WTC11 (cell line): ENCODE measurements at regions not wholly inside any gene's neighbourhood (a gene's known extent, or its start where the extent isn't known, plus 50 kb on each side); places are given as distances from the start of the nearest gene placed in this dataset.

ENCODE experiments used
- ATAC-seq: fragments of 200-7000 bp; cut with Tn5 transposase; 2 replicates; pipeline ENCODE4 v1.10.0; 2021; ENCODE audit warnings: mild to moderate bottlenecking, moderate library complexity
- CTCF ChIA-PET: fragments of 300-600 bp; sonication (Branson Sonifier 250); formaldehyde crosslinking; loops from one replicate; lab custom pipeline; 2021; ENCODE audit warnings: antibody characterized with exemption; lab: Charles Lee
- POLR2A ChIA-PET: fragments of 350-600 bp; sonication (Branson Sonifier 250); formaldehyde crosslinking; loops from one replicate; lab custom pipeline; 2021; ENCODE audit warnings: antibody characterized with exemption; lab: Charles Lee
- DNase-seq: peaks from one replicate; pipeline ENCODE4 v3.0.0; 2021; ENCODE audit warnings: low spot score
- H3K27ac Mint-ChIP-seq: 2 replicates; pipeline ENCODE4 v1.8.0; 2021; ENCODE audit warnings: mixed read lengths
- H3K27me3 Mint-ChIP-seq: 2 replicates; pipeline ENCODE4 v1.8.0; 2021; ENCODE audit warnings: low read depth, mild to moderate bottlenecking, moderate library complexity, mixed read lengths
- H3K36me3 Mint-ChIP-seq: 2 replicates; pipeline ENCODE4 v1.8.0; 2021; ENCODE audit warnings: mixed read lengths
- H3K4me1 Mint-ChIP-seq: 2 replicates; pipeline ENCODE4 v1.8.0; 2022; ENCODE audit warnings: mixed read lengths
- H3K4me3 Mint-ChIP-seq: 2 replicates; pipeline ENCODE4 v1.8.0; 2021; ENCODE audit warnings: mild to moderate bottlenecking, moderate library complexity, mixed read lengths
- H3K9me3 Mint-ChIP-seq: 2 replicates; pipeline ENCODE4 v1.8.0; 2021; ENCODE audit warnings: mixed read lengths
- E2F1 ChIP-seq: sonication (generic); formaldehyde crosslinking; IDR thresholded peaks from 2 replicates; pipeline ENCODE4 v1.8.0; 2022; ENCODE audit warnings: mild to moderate bottlenecking, missing genetic modification reagents
- IRF2 ChIP-seq: sonication (generic); formaldehyde crosslinking; IDR thresholded peaks from 2 replicates; pipeline ENCODE4 v1.8.0; 2022; ENCODE audit warnings: low read depth, missing genetic modification reagents, borderline replicate concordance
- JAZF1 ChIP-seq: fragments of 250-450 bp; sonication (Bioruptor Pico); IDR thresholded peaks from 2 replicates; pipeline ENCODE4 v1.9.0; 2021; ENCODE audit warnings: moderate library complexity, mild to moderate bottlenecking, inconsistent platforms
- JUN ChIP-seq: sonication (generic); formaldehyde crosslinking; IDR thresholded peaks from 2 replicates; pipeline ENCODE4 v1.8.0; 2023; ENCODE audit warnings: mild to moderate bottlenecking, missing genetic modification reagents
- MLX ChIP-seq: sonication (generic); formaldehyde crosslinking; IDR thresholded peaks from 2 replicates; pipeline ENCODE4 v1.8.1; 2023; ENCODE audit warnings: mild to moderate bottlenecking, missing genetic modification reagents, moderate library complexity
- NFE2L1 ChIP-seq: sonication (generic); formaldehyde crosslinking; IDR thresholded peaks from 2 replicates; pipeline ENCODE4 v1.8.1; 2023; ENCODE audit warnings: missing genetic modification reagents
- NFYB ChIP-seq: sonication (generic); formaldehyde crosslinking; conservative IDR thresholded peaks from 2 replicates; pipeline ENCODE4 v1.8.0; 2022; ENCODE audit warnings: low read depth, missing genetic modification reagents
- NR3C1 ChIP-seq: sonication (generic); formaldehyde crosslinking; conservative IDR thresholded peaks from 2 replicates; pipeline ENCODE4 v1.8.1; 2023; ENCODE audit warnings: low read depth, mild to moderate bottlenecking, missing genetic modification reagents
- SMAD3 ChIP-seq: sonication (generic); formaldehyde crosslinking; IDR thresholded peaks from 2 replicates; pipeline ENCODE4 v1.8.0; 2022; ENCODE audit warnings: missing genetic modification reagents, mild to moderate bottlenecking, borderline replicate concordance
- SMAD4 ChIP-seq: sonication (generic); formaldehyde crosslinking; IDR thresholded peaks from 2 replicates; pipeline ENCODE4 v1.8.0; 2022; ENCODE audit warnings: mild to moderate bottlenecking, missing genetic modification reagents
- ZBTB43 ChIP-seq: sonication (generic); formaldehyde crosslinking; IDR thresholded peaks from 2 replicates; pipeline ENCODE4 v1.8.1; 2023; ENCODE audit warnings: mild to moderate bottlenecking, missing genetic modification reagents
- ZNF232 ChIP-seq: sonication (generic); formaldehyde crosslinking; IDR thresholded peaks from 2 replicates; pipeline ENCODE4 v1.8.0; 2022; ENCODE audit warnings: mild to moderate bottlenecking, missing genetic modification reagents
- ZNF317 ChIP-seq: sonication (generic); formaldehyde crosslinking; IDR thresholded peaks from 2 replicates; pipeline ENCODE4 v1.8.1; 2023; ENCODE audit warnings: low read depth, mild to moderate bottlenecking, moderate library complexity, missing genetic modification reagents, borderline replicate concordance
- ZNF396 ChIP-seq: fragments of 250-450 bp; sonication (Bioruptor Pico); IDR thresholded peaks from 2 replicates; pipeline ENCODE4 v1.8.0; 2021; ENCODE audit warnings: mild to moderate bottlenecking, moderate library complexity, borderline replicate concordance
- ZNF416 ChIP-seq: fragments of 250-450 bp; sonication (Bioruptor Pico); IDR thresholded peaks from 2 replicates; pipeline ENCODE4 v1.9.0; 2021; ENCODE audit warnings: mild to moderate bottlenecking, inconsistent platforms
- ZNF423 ChIP-seq: fragments of 250-450 bp; sonication (Bioruptor Pico); IDR thresholded peaks from 2 replicates; pipeline ENCODE4 v2.1.2; 2022; ENCODE audit warnings: mild to moderate bottlenecking, moderate library complexity
- ZNF512 ChIP-seq: sonication (generic); formaldehyde crosslinking; IDR thresholded peaks from 2 replicates; pipeline ENCODE4 v1.8.1; 2022; ENCODE audit warnings: missing genetic modification reagents, borderline replicate concordance
- TF ChIP-seq, protein P1 (sequence below): sonication (generic); formaldehyde crosslinking; conservative IDR thresholded peaks from 2 replicates; pipeline ENCODE4 v1.8.1; 2023; ENCODE audit warnings: mild to moderate bottlenecking, low read depth, missing genetic modification reagents, moderate library complexity

- Mint-ChIP-seq H3K4me3 (no peak overlapping the region), H3K27ac (peak overlapping the region; percentile 47), H3K36me3 (no peaks in the 10 kb centered on the region), H3K27me3 (no peaks in the 10 kb centered on the region), H3K4me1 (peaks cover 29% of the 10 kb centered on the region), H3K9me3 (0 out of 2 replicates have a peak, but pooled peaks cover 6% of the 10 kb centered on the region)
- ATAC-seq (peak; percentile 78), DNase-seq (no peak)
- POLR2A ChIA-PET = interaction anchor here (0.5 to 0.7 kb wide), 2 partner anchors 15 to 943 kb away, joined by 3 read pairs; no protein-coding TSS in a partner anchor
- TF ChIP-seq SMAD4 (CRISPR knock-in tag) = no peak
- no peak for TF ChIP-seq ZNF396 (CRISPR knock-in tag)
- TF ChIP-seq NR3C1 (CRISPR knock-in tag) = no peak
- no peak for TF ChIP-seq JAZF1 (CRISPR knock-in tag)
- CTCF ChIA-PET = interaction anchor here (0.9 to 1.5 kb wide), 4 partner anchors 9 to 206 kb away, joined by 4 to 10 read pairs (median 4); no protein-coding TSS in a partner anchor
These were observed 55.7 kb upstream of the TANC1 start for GRCh38 chr2:158912765-158913164.

GRCh38 chr2:158914066-158914465, 54.4 kb upstream of the TANC1 start:
- Mint-ChIP-seq H3K9me3 (0 out of 2 replicates have a peak, but pooled peaks cover 6% of the 10 kb centered on the region), H3K36me3 (no peaks in the 10 kb centered on the region), H3K4me3 (no peak overlapping the region), H3K27ac (peak overlapping the region; percentile 36; the same call in 1 of the 2 replicates), H3K4me1 (peaks cover 29% of the 10 kb centered on the region), H3K27me3 (no peaks in the 10 kb centered on the region)
- ATAC-seq = no peak
- ChIA-PET POLR2A (no interaction called here), CTCF (no interaction called here)
- DNase-seq = no peak
- TF ChIP-seq NFE2L1 (CRISPR knock-in tag) (no peak), NFYB (CRISPR knock-in tag) (no peak), MLX (CRISPR knock-in tag) (no peak), ZNF512 (no peak), IRF2 (no peak), ZNF423 (CRISPR knock-in tag) (no peak), ZBTB43 (no peak), JUN (CRISPR knock-in tag) (no peak), SMAD4 (CRISPR knock-in tag) (no peak), SMAD3 (CRISPR knock-in tag) (no peak), E2F1 (no peak), ZNF416 (CRISPR knock-in tag) (no peak), ZNF232 (no peak), ZNF317 (no peak)
- TF ChIP-seq, protein P1, sequence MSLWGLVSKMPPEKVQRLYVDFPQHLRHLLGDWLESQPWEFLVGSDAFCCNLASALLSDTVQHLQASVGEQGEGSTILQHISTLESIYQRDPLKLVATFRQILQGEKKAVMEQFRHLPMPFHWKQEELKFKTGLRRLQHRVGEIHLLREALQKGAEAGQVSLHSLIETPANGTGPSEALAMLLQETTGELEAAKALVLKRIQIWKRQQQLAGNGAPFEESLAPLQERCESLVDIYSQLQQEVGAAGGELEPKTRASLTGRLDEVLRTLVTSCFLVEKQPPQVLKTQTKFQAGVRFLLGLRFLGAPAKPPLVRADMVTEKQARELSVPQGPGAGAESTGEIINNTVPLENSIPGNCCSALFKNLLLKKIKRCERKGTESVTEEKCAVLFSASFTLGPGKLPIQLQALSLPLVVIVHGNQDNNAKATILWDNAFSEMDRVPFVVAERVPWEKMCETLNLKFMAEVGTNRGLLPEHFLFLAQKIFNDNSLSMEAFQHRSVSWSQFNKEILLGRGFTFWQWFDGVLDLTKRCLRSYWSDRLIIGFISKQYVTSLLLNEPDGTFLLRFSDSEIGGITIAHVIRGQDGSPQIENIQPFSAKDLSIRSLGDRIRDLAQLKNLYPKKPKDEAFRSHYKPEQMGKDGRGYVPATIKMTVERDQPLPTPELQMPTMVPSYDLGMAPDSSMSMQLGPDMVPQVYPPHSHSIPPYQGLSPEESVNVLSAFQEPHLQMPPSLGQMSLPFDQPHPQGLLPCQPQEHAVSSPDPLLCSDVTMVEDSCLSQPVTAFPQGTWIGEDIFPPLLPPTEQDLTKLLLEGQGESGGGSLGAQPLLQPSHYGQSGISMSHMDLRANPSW (CRISPR knock-in tag) = no peak
